NCI-H2196 (cell line): ENCODE measurements at regions not wholly inside any gene's neighbourhood (a gene's known extent, or its start where the extent isn't known, plus 50 kb on each side); places are given as distances from the start of the nearest gene placed in this dataset.

ENCODE experiments used
- DNase-seq: peaks from one replicate; lab custom pipeline; 2025; ENCODE audit not compliant: unreplicated experiment; lab: John Stamatoyannopoulos, UW

- no peak for DNase-seq
Measured at GRCh38 chr3:72441284-72441994, 406.8 kb downstream of the SHQ1 start.

DNA sequence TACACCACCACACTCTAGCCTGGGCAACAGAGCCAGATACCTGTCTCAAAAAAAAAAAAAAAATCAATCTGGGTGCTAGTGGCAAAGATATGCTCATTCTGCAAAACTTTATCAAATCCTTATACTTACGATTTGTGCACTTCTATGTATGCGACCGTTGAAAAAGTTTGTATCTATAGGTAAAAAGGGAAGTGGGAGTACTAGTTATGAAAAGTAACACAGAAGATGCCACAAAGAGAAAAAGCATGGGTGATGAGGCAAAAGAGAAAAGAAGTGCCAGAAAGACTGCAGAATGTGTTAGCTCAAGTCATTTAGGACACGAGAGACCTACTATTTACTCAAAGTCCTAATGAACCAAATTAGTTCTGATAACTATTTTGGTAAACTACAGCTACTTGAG lies 407.8 kb downstream of the SHQ1 start:
- DNase-seq: no peak

DNA sequence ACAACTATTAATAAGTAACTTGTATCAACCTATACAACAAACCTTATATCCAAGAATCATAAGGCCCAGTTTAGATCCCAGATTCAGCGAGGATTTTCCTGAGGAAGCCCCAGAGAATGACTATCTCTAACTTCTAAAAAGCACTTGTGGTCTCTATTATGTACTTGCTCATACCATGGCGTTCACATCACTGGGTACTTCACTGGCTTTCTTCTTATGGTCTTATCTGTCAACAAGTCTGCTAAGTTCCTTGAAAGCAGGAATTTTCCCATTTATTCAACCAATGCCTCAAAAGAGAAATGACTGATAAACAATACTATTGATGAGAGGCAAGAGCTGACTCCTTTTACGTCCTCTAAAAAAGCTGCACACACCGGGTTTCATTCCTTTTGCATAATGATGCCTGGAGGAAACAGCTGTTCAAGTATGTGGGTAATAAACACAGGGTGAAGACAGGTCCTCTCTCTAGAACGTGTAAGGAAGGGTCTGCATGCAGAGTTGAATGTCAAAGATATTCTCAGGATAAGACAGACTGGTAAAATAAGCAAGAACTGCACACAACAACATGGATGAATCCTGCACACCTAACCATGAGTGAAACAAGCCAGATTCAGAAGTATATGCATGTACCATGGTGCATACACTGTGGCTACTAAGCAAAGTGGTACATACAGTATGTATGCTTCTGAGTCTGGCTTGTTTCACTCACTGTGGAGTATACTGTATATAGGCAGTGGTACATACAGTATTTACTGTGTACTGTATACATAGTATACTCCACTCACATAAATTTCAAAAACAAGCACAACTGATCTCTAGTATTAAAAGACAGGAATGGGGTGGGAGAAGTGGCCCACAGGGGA lies 408.7 kb downstream of the SHQ1 start:
- DNase-seq: no peak

DNA sequence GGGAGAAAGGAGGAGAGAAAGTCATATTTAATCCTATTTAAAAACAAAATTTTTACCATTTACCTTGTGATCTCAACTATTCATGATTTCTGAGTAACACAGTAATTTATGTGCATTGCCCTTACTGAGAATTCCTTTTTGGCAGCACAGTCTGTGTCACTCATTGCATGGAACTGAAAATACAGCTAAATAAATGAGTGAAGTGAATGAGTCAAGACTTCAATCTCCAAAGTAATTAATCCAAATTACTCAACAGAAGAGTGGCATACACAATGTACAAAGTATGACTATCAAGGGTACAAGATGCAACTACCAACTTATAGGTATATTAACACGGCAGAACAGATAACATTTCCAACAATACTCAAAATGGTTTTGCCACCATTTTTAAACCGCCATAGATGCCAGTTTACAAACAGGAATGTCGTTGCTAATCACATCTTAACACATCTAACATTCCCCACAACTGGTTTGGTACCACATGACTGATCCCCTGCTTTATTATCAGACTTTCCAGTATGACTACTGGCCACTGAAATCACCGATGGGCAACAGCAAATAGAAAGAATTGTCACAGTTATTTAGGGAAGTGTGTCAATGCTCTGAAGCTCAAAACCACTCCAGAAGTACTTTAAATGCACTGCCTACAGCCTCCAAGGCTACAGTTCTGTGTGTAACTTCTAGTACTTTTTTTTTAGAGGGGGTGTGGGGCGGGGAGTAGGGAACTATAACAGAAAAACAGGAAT lies 410.4 kb downstream of the SHQ1 start:
- no peak for DNase-seq

DNA sequence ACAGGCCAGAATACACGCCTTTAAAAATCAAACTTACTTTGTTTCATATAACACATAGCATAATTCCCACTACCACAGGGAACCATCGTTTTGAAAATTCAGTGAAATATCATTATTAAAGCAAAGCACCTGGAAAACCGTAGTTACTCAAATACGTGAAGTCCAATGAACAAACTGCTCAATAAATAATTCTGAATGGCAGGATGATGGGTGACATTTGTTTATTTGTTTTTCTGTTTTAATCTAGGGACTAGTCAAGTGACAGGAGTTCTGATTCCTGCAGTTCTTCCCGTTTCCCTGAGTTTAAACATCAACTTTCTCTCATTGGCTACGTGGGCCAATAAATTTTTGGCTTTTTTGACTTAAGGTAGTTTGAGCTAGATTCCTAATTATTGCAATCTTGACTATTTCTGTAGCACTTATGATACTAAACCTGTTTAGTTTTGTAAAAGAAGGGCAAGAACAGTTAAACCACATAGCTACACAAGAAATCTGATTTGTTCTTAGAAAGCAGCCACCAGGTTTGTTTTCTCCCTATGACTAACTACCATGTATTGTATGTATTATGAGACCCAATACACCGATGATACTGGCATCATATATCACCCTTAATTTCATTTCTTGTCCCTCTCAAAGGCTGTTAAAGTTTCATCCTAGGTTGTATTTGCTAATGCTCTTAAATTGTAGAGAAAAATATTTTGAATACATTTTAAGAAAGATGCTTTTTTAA lies 411.2 kb downstream of the SHQ1 start:
- DNase-seq: no peak

- no peak for DNase-seq
Measured at GRCh38 chr3:72434296-72434695, 413.9 kb downstream of the SHQ1 start.

DNA sequence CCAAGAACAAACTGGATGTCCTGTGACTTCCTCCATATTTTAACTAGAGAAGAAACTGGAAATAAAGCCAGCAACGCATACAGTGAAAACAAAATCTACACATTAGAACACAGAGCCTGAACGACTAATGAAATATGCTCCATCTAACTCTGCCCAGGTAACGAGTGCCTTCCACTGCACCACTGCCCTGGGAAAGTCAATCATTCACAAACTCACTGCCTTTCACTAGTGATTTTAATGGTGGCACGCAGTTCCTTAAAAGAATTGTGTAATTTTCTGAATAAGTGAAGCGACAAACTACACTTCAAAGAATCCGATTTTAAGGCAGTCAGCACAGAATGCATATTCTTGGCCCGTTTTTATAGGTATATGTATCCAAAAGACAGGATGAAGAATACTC lies 416.0 kb downstream of the SHQ1 start:
- no peak for DNase-seq

GRCh38 chr3:72429589-72430353 lies 418.5 kb downstream of the SHQ1 start:
- no peak for DNase-seq

GRCh38 chr3:72428803-72429202 lies 419.4 kb downstream of the SHQ1 start:
- DNase-seq: no peak

DNA sequence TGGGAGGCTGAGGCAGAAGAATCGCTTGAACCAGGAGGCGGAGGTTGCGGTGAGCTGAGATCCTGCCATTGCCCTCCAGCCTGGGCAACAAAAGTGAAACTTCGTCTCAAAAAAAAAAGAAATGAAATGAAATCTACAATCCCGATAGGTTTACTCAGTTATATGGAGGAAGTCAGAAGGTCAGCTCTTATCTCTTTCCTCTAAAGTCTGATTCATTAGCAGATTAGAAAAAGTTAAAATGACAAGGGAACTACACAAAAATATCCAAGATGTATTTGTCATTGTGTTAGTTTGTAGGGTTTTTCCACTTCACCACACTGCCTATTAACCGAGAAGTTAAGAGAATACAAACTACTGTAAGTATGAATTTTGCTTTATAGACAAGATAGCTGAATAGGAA lies 420.6 kb downstream of the SHQ1 start:
- no peak for DNase-seq

DNA sequence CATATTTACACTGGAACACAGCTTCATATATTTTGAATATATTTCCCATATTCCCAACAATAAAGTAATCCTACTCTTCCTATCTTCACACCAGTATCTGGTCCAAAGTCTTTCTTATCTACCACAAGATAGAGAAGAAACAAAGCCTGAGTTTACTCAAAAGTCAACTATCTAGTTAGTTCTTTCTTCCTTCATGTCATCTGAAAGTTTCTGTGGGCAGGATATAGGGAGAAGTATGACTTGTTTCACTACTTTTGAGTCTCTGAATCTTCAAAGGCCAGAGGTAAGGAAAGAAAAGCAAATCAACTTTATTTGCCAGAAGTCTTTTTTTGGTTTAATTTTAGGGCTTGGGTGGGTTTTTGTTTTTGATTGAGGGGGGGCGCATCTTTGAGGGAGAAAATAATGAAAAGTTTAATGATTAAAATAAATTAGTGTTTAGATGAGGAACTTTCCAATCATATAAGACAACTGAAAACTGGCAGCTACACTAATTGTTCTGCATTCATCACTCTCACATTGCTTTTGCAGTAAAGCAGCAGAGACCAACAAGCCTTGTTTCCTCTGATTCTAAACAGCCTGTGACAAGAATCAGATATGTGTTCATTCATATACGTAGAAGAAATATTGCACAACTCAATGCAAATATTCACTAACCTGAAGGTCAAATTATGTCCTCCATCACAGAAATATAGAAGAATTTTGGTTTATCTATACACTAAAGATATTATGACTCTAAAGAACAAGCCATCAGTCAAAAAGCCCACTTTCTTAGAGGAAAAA lies 421.4 kb downstream of the SHQ1 start:
- no peak for DNase-seq

DNA sequence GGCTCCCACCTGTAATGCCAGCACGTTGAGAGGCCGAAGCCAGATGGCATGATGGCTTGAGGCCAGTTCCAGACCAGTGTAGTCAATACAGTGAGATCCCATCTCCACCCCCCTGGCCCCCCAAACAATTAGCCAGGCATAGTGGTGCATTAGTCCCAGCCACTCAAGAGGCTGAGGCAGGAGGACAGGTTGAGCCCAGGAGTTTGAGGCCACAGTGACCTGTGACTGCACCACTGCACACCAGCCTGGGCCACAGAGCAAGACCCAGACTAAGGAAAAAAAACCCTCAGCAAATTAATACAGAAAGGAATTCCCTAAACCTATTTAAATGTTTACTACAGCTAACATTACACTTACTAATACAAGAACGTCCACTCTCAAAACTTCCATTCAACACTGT lies 424.6 kb downstream of the SHQ1 start:
- DNase-seq: no peak

- no peak for DNase-seq
Measured at GRCh38 chr3:72421786-72422185, 426.5 kb downstream of the SHQ1 start.

DNA sequence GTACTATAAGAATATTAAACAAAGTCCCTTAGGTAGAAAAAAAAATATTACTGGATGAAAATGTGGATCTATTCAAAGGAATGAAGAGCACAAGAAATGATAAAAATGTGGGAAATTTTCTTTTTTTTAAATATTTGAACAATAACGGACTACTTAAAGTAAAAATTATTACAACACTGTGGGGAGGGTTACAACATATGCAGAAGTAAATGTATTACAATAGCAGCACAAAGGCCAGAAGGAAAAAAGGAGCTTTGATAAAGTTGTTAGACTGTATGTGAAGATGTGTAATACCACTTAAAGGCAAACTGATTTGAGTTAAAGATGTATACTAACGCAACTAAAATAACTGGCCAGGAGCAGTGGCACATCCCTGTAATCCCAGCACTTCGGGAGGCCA lies 427.1 kb downstream of the SHQ1 start:
- no peak for DNase-seq

DNA sequence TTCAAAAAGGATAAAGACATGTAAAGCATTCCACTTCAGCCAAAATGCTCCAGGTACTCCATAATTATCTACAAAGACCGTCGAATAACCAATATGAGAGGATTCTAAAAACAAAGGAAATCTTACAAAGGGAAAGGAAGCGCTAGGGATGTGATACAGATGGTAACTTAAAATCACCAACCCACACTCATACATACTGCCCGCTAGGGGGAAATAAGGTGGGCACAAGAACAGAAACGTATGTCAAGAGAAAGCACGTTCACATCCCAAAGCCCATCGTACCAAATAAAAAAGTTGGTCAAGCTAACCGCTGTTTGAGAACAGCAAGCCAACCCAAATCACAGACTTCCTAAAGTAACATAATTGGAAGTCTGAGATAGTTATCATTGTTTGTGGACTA lies 429.4 kb downstream of the SHQ1 start:
- DNase-seq: no peak

- no peak for DNase-seq
Measured at GRCh38 chr3:72418244-72418643, 430.0 kb downstream of the SHQ1 start.

- no peak for DNase-seq
Measured at GRCh38 chr3:72414481-72415016, 433.7 kb downstream of the SHQ1 start.

DNA sequence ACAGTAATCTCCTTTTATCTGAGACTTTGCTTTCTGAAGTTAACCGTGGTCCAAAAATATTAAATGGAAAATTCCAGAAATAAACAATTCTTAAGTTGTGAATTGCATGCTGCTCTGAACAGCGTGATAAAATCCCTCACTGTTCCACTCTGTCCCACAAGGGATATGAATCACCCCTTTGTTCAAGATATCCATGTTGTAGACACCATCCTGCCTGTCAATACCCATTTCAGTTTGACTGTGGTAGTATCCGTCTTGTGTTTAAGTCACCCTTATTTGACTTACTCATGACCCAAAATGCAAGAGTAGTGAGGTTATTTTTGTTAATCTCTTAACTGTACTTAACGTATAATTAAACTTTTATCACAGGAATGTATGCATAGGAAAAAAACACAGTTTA lies 435.0 kb downstream of the SHQ1 start:
- no peak for DNase-seq

DNA sequence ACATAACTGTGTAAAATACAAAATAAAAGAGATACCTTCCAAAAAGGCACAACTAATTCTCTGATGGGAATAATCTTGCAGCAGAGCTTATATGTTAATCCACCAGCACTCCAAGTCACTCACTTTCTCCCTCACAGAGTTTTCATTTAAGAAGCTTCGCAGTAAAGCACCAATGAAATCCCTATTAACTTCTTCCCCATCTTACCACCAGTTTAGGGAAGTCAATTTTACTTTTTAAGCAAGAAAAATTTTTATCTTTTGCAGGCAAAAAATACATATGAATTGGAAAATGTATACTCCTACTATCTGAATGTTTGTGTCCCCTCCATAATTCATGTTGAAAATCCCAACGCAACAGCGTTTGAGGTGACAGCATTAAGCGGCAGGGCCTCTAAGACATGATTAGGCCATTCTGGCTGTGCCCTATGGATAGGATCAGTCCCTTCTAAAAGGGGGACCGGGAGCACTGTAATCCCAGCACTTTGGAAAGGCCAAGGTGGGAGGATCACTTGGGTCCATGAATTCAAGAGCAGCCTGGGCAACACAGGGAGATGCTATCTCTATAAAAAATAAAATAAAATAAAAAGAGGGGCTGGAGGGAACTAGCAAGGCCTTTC lies 435.8 kb downstream of the SHQ1 start:
- DNase-seq: no peak
